Liver (tissue), 3 donors: ENCODE measurements at regions not wholly inside any gene's neighbourhood (a gene's known extent, or its start where the extent isn't known, plus 50 kb on each side); places are given as distances from the start of the nearest gene placed in this dataset.

Source experiments
- CTCF ChIP-seq: fragments of 150-350 bp; IDR thresholded peaks from 2 replicates; pipeline ENCODE4 v1.5.1; 2017; ENCODE audit warnings: improper control_type of control experiment, low read depth, low read length; ENCODE audit not compliant: missing input control
- FOXA2 ChIP-seq: IDR thresholded peaks from 2 replicates; pipeline ENCODE4 v1.6.1; 2016; ENCODE audit warnings: antibody characterized with exemption
- MAX ChIP-seq: IDR thresholded peaks from 2 replicates; pipeline ENCODE4 v1.6.1; 2016; ENCODE audit warnings: antibody characterized with exemption
- RAD21 ChIP-seq, 2 donors: IDR thresholded peaks; 2 replicates each; pipeline ENCODE4 v1.6.1; 2016; ENCODE audit warnings: antibody characterized with exemption in 2 of 2, mild to moderate bottlenecking in 2 of 2
- REST ChIP-seq: IDR thresholded peaks from 2 replicates; pipeline ENCODE4 v1.6.1; 2016; ENCODE audit warnings: antibody characterized with exemption, mild to moderate bottlenecking
- SP1 ChIP-seq: IDR thresholded peaks from 2 replicates; pipeline ENCODE4 v1.6.1; 2018; ENCODE audit warnings: antibody characterized with exemption, mild to moderate bottlenecking
- TAF1 ChIP-seq: conservative IDR thresholded peaks from 2 replicates; pipeline ENCODE4 v1.6.1; 2016; ENCODE audit warnings: antibody characterized with exemption, mild to moderate bottlenecking
- YY1 ChIP-seq: IDR thresholded peaks from 2 replicates; pipeline ENCODE4 v1.6.1; 2016; ENCODE audit warnings: antibody characterized with exemption, mild to moderate bottlenecking
- ZBTB33 ChIP-seq: IDR thresholded peaks from 2 replicates; pipeline ENCODE4 v1.6.1; 2016; ENCODE audit warnings: antibody characterized with exemption
- donor health status: healthy.
- donor health status: healthy.

- TF ChIP-seq TAF1 (no peak), CTCF (no peak), ZBTB33 (no peak), MAX (no peak), FOXA2 (no peak), YY1 (no peak), RAD21 (IDR thresholded peaks at IDR 0.05) (no peak), REST (no peak), SP1 (no peak)
Measured at GRCh38 chr15:52960283-52960682, 170.1 kb upstream of the ONECUT1 start.
